CD4-positive, alpha-beta T cell treated with Interleukin-15 for 1 hour (primary cell): ENCODE measurements at regions not wholly inside any gene's neighbourhood (a gene's known extent, or its start where the extent isn't known, plus 50 kb on each side); places are given as distances from the start of the nearest gene placed in this dataset.
"Not testable (repeated sequence)": the region's sequence is repeated elsewhere in the genome, so short reads cannot be mapped to it uniquely, and the experiment has no call there.

Source experiments
- DNase-seq: peaks from one replicate; pipeline ENCODE4 v3.0.0-alpha.2; 2020

DNA sequence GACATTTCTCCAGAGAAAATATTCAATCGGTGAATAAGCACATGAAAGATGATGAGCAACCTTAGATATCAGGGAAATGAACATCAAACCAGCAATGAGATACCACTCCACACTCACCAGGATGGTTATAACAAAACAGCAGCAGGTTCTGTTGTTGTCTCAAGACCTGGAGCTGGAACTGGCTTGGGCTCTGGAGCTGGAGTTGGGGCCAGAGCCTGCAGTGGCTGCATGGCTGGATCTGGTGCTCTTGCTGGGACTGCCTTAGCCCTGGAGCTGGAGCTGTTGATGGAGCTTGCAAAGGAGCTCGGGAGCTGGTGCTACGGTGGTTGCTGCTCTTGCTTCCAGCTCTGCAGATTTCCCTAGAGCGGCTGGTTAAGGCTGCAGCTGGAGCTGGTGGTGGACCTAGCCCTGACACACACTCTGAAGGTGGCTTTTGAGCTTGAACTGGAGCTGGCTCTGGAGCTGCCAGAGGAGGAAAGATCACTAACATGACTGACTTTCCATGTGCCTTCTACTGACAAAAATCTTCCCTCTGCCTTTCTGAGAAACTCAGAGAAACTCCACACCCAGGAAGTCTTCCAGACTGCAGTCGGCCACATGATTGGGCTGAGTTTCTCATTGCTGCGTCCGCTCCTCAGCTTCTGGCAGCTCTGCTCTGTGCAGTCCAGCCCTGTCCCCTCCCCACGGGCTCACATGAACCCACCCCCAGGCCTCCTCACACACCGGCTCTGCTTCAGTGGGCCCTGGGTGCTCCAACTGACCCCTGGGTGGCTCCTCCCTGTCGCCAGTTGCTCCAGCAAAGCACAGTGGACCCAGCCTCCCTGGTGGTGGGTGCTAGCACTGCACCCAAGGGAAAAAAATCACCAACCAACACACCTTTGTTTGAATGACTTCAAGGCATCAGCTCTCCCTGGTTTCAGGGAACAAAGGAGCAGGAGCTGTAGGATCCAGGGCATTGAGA is 139.1 kb upstream of the FMN2 start:
- no peak for DNase-seq

DNA sequence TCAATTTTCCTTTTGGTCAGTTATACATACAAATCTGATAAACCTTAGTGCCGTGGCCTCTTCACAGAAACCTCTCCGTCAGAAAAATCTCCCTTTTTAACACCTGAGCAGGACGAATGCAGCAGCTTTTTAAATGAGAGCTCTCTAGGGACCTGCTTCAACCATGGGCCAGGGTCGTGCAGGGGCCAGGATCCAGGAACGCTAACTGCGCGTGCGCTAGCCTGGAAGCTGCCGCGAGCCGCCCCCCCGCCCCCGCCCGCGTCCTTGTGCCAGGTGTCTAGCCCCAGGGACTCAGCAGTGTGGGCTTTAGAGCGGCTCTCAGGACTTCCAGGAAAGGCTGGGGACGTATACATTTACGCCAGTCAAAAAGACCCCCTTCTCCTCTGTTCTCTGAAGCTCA is 136.8 kb upstream of the FMN2 start:
- DNase-seq = no peak

DNA sequence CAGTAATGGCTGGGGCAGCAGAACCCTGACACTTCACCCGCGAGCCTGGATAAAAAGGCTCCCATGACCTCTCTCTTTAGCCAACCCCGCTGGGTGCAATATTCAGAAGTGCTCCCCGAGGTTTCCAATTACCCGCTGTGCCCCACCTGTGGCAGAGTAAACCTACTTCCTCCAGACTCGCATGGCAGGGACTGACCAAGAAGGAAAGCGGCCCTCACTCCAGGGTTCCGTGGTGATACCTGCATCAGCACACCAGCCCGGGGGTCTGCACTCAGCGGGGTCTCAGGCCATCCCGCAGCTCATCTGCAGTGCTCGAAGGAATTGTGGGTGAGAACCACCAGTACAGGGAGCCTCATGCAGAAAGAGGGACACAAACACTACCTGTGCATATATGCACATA is 136.3 kb upstream of the FMN2 start:
- DNase-seq = no peak

DNA sequence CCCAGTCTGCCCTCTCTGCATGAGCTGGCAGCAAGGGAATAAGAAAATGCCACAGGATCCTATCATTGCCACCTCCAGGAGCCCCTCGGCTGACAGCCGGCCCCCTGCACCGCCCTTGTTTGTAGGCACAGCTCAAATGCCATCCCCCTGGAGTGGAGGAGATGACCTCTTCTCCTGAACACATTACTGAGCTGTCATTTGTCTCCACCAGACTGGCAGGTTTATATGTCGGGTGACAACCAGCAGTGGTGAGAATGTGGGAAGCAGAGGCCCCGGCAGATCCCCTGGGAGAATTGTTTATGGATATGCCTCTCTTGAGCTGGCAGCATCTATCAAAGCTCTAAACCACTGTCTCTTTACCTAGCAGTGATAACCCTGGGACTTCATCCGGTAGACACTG is 135.4 kb upstream of the FMN2 start:
- DNase-seq = no peak

- DNase-seq = no peak
Measured at GRCh38 chr1:239958063-239958462, 133.6 kb upstream of the FMN2 start.

- DNase-seq = no peak
Measured at GRCh38 chr1:239960366-239960765, 131.3 kb upstream of the FMN2 start.

- no peak for DNase-seq
Measured at GRCh38 chr1:239963856-239964255, 127.8 kb upstream of the FMN2 start.

DNA sequence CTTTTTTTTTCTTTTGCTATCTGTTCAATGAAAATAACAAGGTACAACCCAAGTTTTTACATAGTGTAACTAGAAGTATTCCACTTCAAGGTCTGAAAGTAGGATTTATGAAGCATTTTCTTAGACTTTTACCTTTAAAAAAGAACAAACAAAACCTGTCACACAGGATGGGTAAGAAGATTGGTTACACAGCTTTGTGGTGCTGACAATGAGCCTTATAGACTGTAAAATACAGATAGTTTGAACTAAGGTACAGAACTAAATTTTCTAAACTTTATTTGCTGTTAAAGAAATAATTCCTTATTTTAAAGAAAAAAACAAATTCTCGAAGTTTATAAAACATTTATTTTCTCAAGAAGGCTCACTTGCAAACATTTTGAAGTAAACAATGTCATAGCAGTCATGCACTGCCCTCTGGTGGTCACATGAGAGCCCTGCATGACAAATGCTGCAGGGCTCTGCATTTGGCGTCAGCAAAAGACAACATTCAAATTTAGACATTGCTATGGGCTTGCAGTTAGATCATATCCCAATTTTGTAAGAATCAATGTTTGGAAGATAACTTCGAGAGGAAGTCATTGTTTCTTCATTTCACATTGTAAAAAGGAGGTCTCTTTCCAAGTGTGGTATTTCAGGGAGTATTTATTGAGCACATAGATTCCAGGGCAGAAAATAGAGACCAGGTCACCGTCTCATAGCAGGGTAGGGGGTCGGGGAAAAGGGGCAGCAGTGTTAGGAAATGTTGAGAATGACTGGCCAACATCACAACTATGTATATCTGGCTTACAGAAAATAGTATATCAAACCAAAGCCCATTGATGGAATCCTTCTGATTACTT is 115.3 kb upstream of the FMN2 start:
- DNase-seq = peak; percentile 26

DNA sequence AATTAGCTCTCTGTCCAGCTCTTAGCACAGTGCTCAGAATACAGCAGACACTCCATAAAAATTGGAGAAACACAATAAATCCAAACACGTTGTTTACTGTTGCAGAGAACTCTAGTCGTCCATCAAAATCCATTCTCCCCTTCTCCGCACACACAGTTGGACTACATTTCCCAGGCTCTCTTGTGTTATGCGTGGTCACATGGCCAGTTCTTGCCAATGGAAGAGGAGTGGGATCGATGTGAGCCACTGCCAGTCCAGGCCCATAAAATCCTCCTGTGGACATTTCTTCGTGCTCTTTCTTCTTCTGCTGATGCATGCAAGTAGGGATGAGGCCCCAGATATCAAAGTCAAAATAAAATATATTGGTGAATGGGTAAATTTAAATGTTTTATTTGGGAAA is 114.3 kb upstream of the FMN2 start:
- DNase-seq = no peak

GRCh38 chr1:239979456-239979855 is 112.2 kb upstream of the FMN2 start:
- DNase-seq = no peak

DNA sequence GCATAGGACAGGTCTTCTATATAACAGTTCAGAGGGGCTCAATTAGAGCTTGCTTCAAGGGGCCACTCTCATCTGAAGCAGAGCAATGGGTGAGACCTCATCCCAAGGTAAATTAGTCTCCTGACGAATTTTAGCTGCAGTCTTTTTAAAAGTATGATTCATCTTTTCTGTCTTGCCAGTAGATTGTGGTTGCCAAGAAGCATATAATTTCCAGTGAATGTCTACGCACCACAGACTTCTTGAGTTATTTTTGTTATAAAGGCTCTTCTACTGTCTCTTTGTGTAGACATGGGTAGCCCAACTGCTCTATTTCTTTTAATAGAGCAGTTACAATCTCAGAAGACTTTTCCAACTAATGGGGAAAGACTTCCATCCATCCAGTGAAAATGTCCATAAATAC is 108.9 kb upstream of the FMN2 start:
- no peak for DNase-seq

DNA sequence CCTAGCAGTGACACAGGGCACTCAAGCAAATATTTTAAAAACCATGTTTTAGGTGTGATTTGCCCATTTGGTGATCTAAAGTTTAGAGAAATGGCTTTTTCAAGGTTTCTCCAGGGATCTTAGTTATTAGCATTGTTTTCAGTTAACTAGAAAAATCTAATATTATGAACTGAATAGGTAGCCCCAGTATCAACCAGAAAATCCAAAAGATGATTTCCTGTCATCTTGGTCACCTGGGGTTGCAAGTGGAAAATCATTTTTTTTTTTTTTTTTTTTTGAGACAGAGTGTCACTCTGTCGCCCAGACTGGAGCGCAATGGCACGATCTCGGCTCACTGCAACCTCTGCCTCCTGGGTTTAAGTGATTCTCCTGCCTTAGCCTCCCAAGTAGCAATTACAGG is 106.6 kb upstream of the FMN2 start:
- no peak for DNase-seq

DNA sequence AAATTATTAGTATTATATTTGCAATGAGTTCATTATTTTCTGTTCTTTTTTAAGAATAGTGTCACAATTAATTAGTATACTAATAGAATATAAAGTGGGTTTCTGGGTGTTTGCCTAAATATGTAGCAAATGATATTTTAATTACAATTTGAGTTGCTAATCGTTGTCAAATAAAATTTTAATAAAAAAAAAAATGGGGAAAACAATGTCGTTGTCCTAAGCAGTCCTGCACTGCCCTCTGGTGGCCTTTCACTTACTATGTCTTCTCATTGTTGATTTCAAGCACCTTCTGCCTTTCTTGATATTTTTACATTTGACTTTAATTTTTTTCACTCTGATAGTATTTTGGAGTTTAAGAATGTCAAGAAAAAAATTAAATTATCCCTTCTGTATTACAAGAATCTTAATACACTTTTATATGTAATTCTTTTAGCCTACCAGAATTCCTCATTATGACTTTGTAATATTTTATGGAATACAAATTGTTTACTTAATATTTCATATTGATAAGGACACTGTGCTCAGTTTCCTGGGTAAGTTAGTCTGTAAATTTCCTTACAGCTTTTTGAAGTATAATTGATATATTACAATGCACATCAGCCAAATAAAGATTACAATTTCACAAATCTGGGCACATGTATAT is 104.5 kb upstream of the FMN2 start:
- DNase-seq = no peak

DNA sequence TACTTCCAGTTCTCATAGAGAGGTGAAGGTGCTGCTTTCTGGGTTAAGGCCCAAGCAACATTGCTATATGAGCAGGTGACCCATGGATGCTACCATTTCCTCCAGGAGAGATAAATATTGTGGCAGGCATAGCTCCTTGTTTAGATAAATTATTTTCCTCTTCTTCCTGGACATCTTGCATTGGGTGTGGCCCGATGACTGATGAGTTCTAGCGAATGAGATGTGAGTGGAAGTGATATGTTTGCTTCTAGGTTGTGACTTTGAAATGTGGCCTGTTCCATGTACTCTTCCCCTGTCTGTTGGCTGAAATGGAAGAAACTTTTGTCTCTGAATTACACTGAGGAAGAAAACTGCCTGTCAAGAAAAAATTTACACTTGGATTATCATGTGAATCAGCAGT is 101.7 kb upstream of the FMN2 start:
- no peak for DNase-seq

- DNase-seq = not testable (repeated sequence)
Measured at GRCh38 chr1:239992566-239992965, 99.1 kb upstream of the FMN2 start.

- no peak for DNase-seq
Measured at GRCh38 chr1:239993366-239993765, 98.3 kb upstream of the FMN2 start.

- no peak for DNase-seq
Measured at GRCh38 chr1:239995281-239995680, 96.4 kb upstream of the FMN2 start.

DNA sequence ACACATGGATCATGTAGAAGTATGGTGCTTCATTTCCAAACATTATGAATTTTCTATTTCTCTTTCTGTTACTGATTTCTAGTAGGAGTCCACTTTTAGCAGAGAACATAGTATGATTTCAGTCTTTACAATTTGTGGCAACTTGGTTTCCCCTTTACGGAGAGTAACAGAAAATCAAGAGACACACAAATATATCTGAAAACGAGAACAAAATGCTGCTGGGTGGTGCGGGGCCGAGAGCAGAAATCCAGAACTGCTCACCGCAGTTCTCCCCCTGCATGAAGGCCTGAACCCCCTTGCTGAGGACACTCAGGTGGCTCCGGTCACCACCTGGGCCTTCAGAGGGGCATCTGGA is 94.5 kb upstream of the FMN2 start:
- DNase-seq = no peak

GRCh38 chr1:239997515-239998311 is 94.0 kb upstream of the FMN2 start:
- DNase-seq = no peak

- no peak for DNase-seq
Measured at GRCh38 chr1:239998312-239998649, 93.4 kb upstream of the FMN2 start.

- no peak for DNase-seq
Measured at GRCh38 chr1:239999170-239999569, 92.5 kb upstream of the FMN2 start.

- DNase-seq = no peak
Measured at GRCh38 chr1:240000634-240001033, 91.0 kb upstream of the FMN2 start.

DNA sequence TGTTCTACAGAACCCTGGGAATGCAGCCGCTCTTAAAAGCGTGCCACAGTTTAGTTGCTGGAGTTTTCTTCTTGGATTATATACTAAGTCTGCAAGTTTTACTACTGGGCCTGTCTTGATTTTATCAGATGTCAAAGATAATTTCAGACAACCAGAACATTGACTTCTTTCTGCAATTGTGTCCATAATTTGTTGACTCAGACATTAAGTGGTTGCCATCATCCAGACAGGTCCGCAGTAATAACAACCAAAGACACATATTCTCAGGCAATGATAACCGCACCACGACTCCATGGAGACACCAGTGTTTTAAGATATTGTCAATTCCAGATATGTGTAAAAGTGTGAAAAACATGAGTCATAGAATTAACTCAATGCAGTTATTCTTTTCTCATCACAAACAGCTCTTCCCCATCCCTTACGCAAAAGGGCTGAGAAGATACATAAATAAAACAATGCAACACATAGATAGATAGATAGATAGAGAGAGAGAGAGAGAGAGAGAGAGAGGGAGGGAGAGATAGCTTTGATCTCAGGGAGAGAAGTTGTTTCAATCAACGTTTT is 90.4 kb upstream of the FMN2 start:
- DNase-seq = no peak
